IPS-18a (cell line): ENCODE measurements at regions not wholly inside any gene's neighbourhood (a gene's known extent, or its start where the extent isn't known, plus 50 kb on each side); places are given as distances from the start of the nearest gene placed in this dataset.

Source experiments
- H3K27ac ChIP-seq: one replicate; pipeline ENCODE4 v1.5.1; 2013; ENCODE audit warnings: low read length
- H3K27me3 ChIP-seq: one replicate; pipeline ENCODE4 v1.6.1; 2013; ENCODE audit warnings: mild to moderate bottlenecking, low read length; ENCODE audit not compliant: control insufficient read depth, insufficient read depth
- H3K36me3 ChIP-seq: one replicate; pipeline ENCODE4 v1.6.1; 2013; ENCODE audit warnings: low read depth, low read length; ENCODE audit not compliant: control insufficient read depth
- H3K4me1 ChIP-seq: one replicate; pipeline ENCODE4 v1.6.1; 2013; ENCODE audit warnings: low read depth, low read length; ENCODE audit not compliant: control insufficient read depth
- H3K4me3 ChIP-seq: one replicate; pipeline ENCODE4 v1.5.1; 2013; ENCODE audit warnings: low read length
- H3K9ac ChIP-seq: one replicate; pipeline ENCODE4 v1.6.1; 2013; ENCODE audit warnings: mild to moderate bottlenecking, low read length, moderate library complexity
- H3K9me3 ChIP-seq: one replicate; pipeline ENCODE4 v1.6.1; 2013; ENCODE audit warnings: low read depth, low read length; ENCODE audit not compliant: control insufficient read depth

GRCh38 chr2:239688122-239688681, 287.4 kb upstream of the HDAC4 start:
- no peak overlapping the region for H3K9ac ChIP-seq
- H3K27me3 ChIP-seq, result no peaks in the 10 kb centered on the region
- no peaks in the 10 kb centered on the region for H3K4me1 ChIP-seq
- H3K9me3 ChIP-seq, result no peaks in the 10 kb centered on the region
- H3K4me3 ChIP-seq, result no peak overlapping the region
- no peaks in the 10 kb centered on the region for H3K36me3 ChIP-seq
- no peak overlapping the region for H3K27ac ChIP-seq

DNA sequence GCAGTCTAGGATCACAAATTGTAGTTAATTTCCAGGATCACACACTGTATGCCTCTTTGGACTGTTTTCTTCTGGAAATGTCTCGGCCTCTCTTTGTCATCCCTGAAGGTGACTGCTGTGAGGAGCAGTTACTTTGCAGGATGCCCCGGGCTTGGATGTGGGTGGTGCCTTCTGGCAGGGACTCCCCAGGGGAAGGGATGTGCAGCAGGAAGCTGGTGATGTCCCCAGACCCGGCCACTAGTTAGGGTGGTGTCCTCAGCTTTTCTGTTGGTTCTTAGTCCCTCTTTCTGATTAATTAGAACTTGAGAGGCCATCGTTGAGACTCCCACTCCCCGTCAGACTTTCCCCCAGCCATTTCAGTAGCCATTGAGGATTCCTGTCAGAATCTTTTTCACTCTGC, 286.6 kb upstream of the HDAC4 start:
- H3K36me3 ChIP-seq, result no peaks in the 10 kb centered on the region
- H3K4me1 ChIP-seq, result no peaks in the 10 kb centered on the region
- no peak overlapping the region for H3K9ac ChIP-seq
- no peaks in the 10 kb centered on the region for H3K27me3 ChIP-seq
- no peaks in the 10 kb centered on the region for H3K9me3 ChIP-seq
- H3K27ac ChIP-seq, result no peak overlapping the region
- no peak overlapping the region for H3K4me3 ChIP-seq

GRCh38 chr2:239685965-239686364, 285.1 kb upstream of the HDAC4 start:
- H3K4me1 ChIP-seq, result no peaks in the 10 kb centered on the region
- H3K27ac ChIP-seq, result no peak overlapping the region
- H3K36me3 ChIP-seq, result no peaks in the 10 kb centered on the region
- no peak overlapping the region for H3K9ac ChIP-seq
- no peaks in the 10 kb centered on the region for H3K9me3 ChIP-seq
- no peak overlapping the region for H3K4me3 ChIP-seq
- H3K27me3 ChIP-seq, result no peaks in the 10 kb centered on the region

DNA sequence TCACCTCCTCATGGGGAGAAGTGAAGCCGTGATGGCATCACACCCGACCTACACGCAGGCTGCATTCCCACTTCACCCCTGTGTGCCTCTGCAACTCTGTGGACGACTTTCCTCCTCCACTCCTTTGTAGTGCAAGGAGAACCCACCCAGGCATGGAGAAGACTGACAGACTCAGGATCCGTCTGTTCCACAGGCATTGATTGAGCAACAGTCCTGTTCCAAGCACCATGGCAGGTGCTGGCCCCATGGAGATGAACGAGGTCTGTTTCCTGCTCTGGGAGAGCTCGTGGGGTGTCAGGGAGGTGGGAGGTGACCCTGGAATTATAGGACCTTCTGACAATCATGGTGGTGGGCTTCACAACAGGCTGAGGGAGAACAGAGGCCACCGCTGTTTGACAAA, 284.7 kb upstream of the HDAC4 start:
- H3K4me1 ChIP-seq, result no peaks in the 10 kb centered on the region
- H3K9ac ChIP-seq, result no peak overlapping the region
- no peaks in the 10 kb centered on the region for H3K36me3 ChIP-seq
- H3K27ac ChIP-seq, result no peak overlapping the region
- H3K27me3 ChIP-seq, result no peaks in the 10 kb centered on the region
- H3K4me3 ChIP-seq, result no peak overlapping the region
- H3K9me3 ChIP-seq, result no peaks in the 10 kb centered on the region

- no peaks in the 10 kb centered on the region for H3K27me3 ChIP-seq
- no peaks in the 10 kb centered on the region for H3K4me1 ChIP-seq
Measured at GRCh38 chr2:239684996-239685395, 284.2 kb upstream of the HDAC4 start.

GRCh38 chr2:239684271-239684810, 283.5 kb upstream of the HDAC4 start:
- Histone ChIP-seq H3K27me3 (no peaks in the 10 kb centered on the region), H3K4me1 (no peaks in the 10 kb centered on the region), H3K27ac (no peak overlapping the region)

More at GRCh38 chr2:239684996-239685395, 284.2 kb upstream of the HDAC4 start:
- Histone ChIP-seq H3K27ac (no peak overlapping the region), H3K4me3 (no peak overlapping the region), H3K36me3 (no peaks in the 10 kb centered on the region), H3K9ac (no peak overlapping the region), H3K9me3 (no peaks in the 10 kb centered on the region)

DNA sequence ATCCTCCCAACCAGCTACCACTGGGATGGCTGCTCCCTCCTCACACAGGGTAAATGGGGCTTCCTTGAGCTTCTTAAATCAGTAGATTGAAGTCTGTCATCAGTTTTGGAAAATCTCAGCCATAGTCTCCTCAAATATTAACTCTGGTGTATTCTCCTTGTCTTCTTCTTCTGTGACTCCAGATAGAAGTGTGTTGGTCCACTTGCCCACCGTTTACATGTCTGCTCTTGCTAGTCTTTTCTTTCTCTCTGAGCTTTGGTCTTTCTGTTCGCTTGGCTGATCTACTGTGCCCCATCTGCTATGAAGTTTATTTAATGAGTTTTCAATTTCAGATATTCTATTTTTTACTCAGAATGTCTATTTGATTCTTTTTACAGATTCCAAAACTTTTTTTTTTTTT, 281.7 kb upstream of the HDAC4 start:
- Histone ChIP-seq H3K4me3 (no peak overlapping the region), H3K4me1 (no peaks in the 10 kb centered on the region), H3K36me3 (no peaks in the 10 kb centered on the region), H3K27me3 (no peaks in the 10 kb centered on the region), H3K9me3 (no peaks in the 10 kb centered on the region), H3K27ac (no peak overlapping the region), H3K9ac (no peak overlapping the region)

More at GRCh38 chr2:239684271-239684810, 283.5 kb upstream of the HDAC4 start:
- Histone ChIP-seq H3K4me3 (no peak overlapping the region), H3K9me3 (no peaks in the 10 kb centered on the region), H3K36me3 (no peaks in the 10 kb centered on the region), H3K9ac (no peak overlapping the region)

DNA sequence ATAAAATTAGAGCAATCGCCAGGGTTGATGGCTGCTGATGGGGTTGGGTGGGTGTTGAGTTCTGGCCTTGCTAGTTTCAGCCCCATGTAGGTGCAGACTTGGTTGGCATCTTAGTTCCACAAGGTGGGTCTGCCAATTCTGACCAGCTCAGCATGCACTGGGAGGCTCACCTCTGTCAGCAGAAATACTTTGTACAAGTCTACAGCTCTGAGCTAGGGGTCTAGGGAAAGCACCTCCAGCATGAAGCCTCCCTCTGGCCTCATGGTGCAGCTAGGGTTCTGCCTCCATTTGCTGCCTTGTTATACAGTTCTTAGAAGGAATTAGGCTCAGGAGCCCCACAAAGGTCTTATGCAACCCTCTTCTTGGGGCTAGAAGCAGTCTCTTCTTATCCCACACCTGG, 278.9 kb upstream of the HDAC4 start:
- no peak overlapping the region for H3K9ac ChIP-seq
- H3K27me3 ChIP-seq, result no peaks in the 10 kb centered on the region
- no peaks in the 10 kb centered on the region for H3K4me1 ChIP-seq
- no peak overlapping the region for H3K27ac ChIP-seq
- H3K36me3 ChIP-seq, result no peaks in the 10 kb centered on the region
- H3K9me3 ChIP-seq, result no peaks in the 10 kb centered on the region
- no peak overlapping the region for H3K4me3 ChIP-seq

DNA sequence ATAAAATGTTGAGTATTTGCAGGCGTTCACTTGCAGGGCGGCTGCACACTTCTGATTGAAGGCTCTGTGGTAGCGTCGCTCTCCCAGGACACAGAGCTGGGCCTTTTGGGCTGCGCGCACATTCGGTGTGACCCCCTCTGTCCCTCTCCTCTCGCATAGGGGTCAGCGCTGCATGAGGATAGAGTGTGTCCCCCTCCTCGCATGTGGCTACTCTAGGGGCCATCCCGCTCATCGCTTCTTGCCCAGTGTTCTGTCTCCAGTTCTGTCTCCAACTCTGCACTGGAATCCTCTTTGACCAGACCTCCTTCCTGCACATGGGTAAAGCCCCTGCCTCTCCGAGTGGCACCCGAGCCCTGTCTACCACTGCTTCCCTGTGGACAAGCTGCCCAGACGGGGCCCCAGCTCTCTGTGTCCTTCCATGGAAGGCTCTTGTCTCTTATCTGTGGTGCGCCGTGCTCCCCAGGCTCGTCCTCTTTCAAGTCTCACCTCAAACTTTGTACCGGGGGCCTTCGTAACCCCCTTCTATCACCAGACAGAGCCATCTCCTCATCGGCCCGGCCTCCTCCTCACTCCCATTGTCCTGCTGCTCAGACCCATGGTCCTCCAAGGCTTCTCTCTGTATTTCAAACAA, 278.0 kb upstream of the HDAC4 start:
- Histone ChIP-seq H3K4me3 (no peak overlapping the region), H3K9me3 (no peaks in the 10 kb centered on the region)

DNA sequence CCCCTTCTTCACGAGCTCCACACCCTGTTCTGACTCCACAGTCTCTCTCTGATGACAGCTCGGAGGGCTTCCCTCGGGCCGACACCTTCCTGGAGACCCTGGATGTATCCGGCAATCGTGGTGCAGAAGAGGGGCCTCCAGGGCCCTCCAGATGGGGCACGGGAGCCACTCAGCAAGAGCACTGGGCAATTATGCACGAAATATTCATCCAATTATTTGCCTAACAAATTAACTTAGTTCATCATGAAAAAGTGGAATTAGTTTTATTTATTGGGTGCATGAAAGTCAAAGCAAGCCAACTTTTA, 277.3 kb upstream of the HDAC4 start:
- no peaks in the 10 kb centered on the region for H3K9me3 ChIP-seq
- H3K4me1 ChIP-seq, result no peaks in the 10 kb centered on the region
- no peak overlapping the region for H3K4me3 ChIP-seq
- H3K36me3 ChIP-seq, result no peaks in the 10 kb centered on the region
- no peak overlapping the region for H3K27ac ChIP-seq
- no peaks in the 10 kb centered on the region for H3K27me3 ChIP-seq
- H3K9ac ChIP-seq, result no peak overlapping the region

More for the DNA sequence above, 278.0 kb upstream of the HDAC4 start:
- H3K27me3 ChIP-seq, result no peaks in the 10 kb centered on the region
- no peak overlapping the region for H3K9ac ChIP-seq
- no peaks in the 10 kb centered on the region for H3K4me1 ChIP-seq
- H3K36me3 ChIP-seq, result no peaks in the 10 kb centered on the region
- no peak overlapping the region for H3K27ac ChIP-seq

DNA sequence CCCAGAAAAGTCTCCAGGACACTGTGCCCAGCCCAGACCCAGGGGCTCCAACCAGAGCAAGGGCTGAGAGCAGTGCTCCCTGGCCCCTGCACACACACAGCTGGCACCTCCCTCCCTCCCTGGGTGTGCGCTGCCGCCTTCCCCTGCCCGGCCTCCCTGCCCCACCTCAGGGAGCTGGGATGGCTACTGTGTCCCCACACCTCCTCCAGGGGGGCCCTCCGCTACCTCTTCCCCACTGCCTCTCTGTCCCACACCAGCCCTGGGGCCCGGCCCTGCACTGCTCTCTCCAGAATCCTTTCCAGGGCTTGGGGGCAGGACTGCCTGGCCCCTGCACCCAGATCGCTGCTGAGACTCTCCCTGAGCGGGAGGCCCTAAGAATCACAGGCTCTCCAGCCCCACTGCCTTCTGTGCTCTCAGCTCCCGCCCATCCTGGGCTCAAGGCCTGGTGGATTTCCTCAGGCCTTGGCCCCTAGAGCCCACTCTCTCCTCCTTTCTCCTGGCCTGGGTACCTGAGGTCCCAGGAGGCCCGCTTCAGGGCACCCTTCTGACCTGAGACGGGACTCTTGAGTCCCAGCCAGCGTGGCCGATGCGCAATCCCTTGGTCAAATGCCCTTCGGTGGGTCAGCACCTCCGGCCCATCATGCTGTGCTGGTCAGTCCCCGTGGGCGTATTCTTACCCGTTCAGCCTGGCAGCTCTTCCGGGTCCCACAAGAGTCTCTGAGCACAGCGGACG, 276.8 kb upstream of the HDAC4 start:
- no peak overlapping the region for H3K4me3 ChIP-seq
- no peaks in the 10 kb centered on the region for H3K4me1 ChIP-seq
- no peak overlapping the region for H3K27ac ChIP-seq
- H3K9me3 ChIP-seq, result no peaks in the 10 kb centered on the region
- H3K27me3 ChIP-seq, result no peaks in the 10 kb centered on the region
- no peak overlapping the region for H3K9ac ChIP-seq
- H3K36me3 ChIP-seq, result no peaks in the 10 kb centered on the region
